Activated CD8-positive, alpha-beta memory T cell treated with anti-CD3 and anti-CD28 coated beads, Interleukin-2, amount 10 ng/mL, durations not matched to agents 7 days and 5 days (primary cell): ENCODE measurements at regions not wholly inside any gene's neighbourhood (a gene's known extent, or its start where the extent isn't known, plus 50 kb on each side); places are given as distances from the start of the nearest gene placed in this dataset.

Experiments used
- ATAC-seq: fragments of 150-1000 bp; cut with Tn5 transposase; one replicate; pipeline ENCODE4 v1.10.0; 2021; ENCODE audit warnings: moderate library complexity
- CTCF ChIA-PET: fragments of 350-600 bp; sonication (Branson Sonifier 250); formaldehyde crosslinking; loops from one replicate; lab custom pipeline; 2021; ENCODE audit warnings: antibody characterized with exemption; lab: Charles Lee
- DNase-seq: peaks from one replicate; pipeline ENCODE4 v3.0.0-alpha.2; 2020
- H3K27ac Mint-ChIP-seq: one replicate; pipeline ENCODE4 v1.8.0; 2021; ENCODE audit warnings: mild to moderate bottlenecking, mixed read lengths
- H3K27me3 Mint-ChIP-seq: one replicate; pipeline ENCODE4 v1.8.0; 2021; ENCODE audit warnings: mixed read lengths
- H3K36me3 Mint-ChIP-seq: one replicate; pipeline ENCODE4 v1.8.0; 2021; ENCODE audit warnings: mild to moderate bottlenecking, mixed read lengths
- H3K4me1 Mint-ChIP-seq: one replicate; pipeline ENCODE4 v1.8.0; 2021; ENCODE audit warnings: mixed read lengths
- H3K4me3 Mint-ChIP-seq: one replicate; pipeline ENCODE4 v1.8.0; 2021; ENCODE audit warnings: mild to moderate bottlenecking, moderate library complexity, mixed read lengths
- H3K9me3 Mint-ChIP-seq: one replicate; pipeline ENCODE4 v1.8.0; 2022; ENCODE audit warnings: low read depth, mixed read lengths

DNA sequence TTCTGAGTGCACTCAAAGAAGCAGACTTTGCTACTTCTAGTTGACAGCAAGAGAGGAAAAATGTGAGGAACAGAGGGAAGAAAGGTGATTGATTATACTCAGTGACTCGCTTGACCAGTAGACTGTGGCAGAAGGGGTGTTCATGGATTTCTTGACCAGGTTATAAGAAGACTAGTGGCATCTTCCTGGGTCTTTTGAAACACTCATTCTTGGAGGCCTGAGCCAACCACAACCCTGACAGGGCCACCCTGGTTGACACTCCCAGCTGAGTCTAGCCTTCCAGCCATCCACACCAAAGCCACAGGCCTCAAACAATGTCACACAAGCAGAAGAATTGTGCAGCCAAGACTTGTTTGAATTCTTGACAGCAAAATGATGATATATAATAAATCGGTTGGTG, 366.3 kb downstream of the SS18 start:
- H3K27me3 Mint-ChIP-seq: no peaks in the 10 kb centered on the region
- peaks cover 3% of the 10 kb centered on the region for H3K9me3 Mint-ChIP-seq
- DNase-seq (no peak), ATAC-seq (no peak)
- CTCF ChIA-PET: no interaction called here
- H3K36me3 Mint-ChIP-seq: no peaks in the 10 kb centered on the region
- no peaks in the 10 kb centered on the region for H3K4me1 Mint-ChIP-seq
- H3K27ac Mint-ChIP-seq: no peak overlapping the region
- no peak overlapping the region for H3K4me3 Mint-ChIP-seq

GRCh38 chr18:25713103-25713502, 361.1 kb upstream of the ZNF521 start:
- H3K4me3 Mint-ChIP-seq: no peak overlapping the region
- no peaks in the 10 kb centered on the region for H3K27me3 Mint-ChIP-seq
- H3K9me3 Mint-ChIP-seq: peaks cover 9% of the 10 kb centered on the region
- H3K4me1 Mint-ChIP-seq: no peaks in the 10 kb centered on the region
- CTCF ChIA-PET: no interaction called here
- no peak for DNase-seq
- ATAC-seq: no peak
- no peak overlapping the region for H3K27ac Mint-ChIP-seq
- no peaks in the 10 kb centered on the region for H3K36me3 Mint-ChIP-seq

DNA sequence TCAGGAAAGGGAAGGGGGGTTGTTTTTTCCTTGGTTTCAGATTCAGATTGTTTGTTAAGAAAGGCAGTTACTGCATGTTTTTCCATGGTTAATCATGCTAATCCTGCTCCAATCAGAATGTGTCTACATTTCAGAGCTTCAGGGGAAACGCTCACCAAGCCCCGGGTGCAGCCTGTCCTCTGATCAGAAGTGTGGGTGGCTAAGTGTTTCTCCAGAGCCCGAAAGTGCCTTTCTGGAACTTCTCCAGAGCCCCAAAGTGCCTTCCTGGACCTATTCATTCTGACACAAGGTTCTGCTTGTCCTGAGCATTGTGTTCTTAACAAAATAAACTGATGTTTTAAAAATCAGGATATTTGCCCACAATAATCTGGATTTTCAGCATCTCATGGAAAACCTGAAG, 359.0 kb upstream of the ZNF521 start:
- no peak for ATAC-seq
- CTCF ChIA-PET: no interaction called here
- no peak overlapping the region for H3K4me3 Mint-ChIP-seq
- no peaks in the 10 kb centered on the region for H3K4me1 Mint-ChIP-seq
- no peak overlapping the region for H3K27ac Mint-ChIP-seq
- no peaks in the 10 kb centered on the region for H3K27me3 Mint-ChIP-seq
- no peak for DNase-seq
- H3K9me3 Mint-ChIP-seq: peaks cover 7% of the 10 kb centered on the region
- H3K36me3 Mint-ChIP-seq: no peaks in the 10 kb centered on the region

DNA sequence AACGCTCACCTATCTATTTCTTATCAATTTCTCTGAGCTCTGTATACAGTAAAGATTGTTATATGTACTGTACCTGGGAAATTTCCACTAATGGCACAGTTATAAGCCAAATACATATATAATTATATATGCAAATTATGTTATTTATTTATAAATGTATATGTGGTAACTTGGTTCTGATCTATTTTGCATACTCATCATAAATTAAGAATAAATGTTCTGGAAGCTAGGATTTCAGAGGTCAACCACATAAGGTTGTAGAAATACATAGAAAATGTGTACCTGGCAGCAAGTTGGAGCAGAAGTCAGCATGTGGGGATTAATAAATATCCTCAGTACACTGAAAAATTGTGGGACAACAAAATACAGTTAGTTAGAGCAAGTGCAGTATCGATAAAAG, 353.7 kb upstream of the ZNF521 start:
- Mint-ChIP-seq H3K4me1 (no peaks in the 10 kb centered on the region), H3K27ac (no peak overlapping the region), H3K4me3 (no peak overlapping the region), H3K36me3 (no peaks in the 10 kb centered on the region), H3K27me3 (no peaks in the 10 kb centered on the region), H3K9me3 (no peaks in the 10 kb centered on the region)
- no peak for DNase-seq
- CTCF ChIA-PET: no interaction called here
- ATAC-seq: no peak

GRCh38 chr18:25704494-25704893, 352.5 kb upstream of the ZNF521 start:
- no peaks in the 10 kb centered on the region for H3K36me3 Mint-ChIP-seq
- H3K27ac Mint-ChIP-seq: no peak overlapping the region
- no peaks in the 10 kb centered on the region for H3K9me3 Mint-ChIP-seq
- no peak overlapping the region for H3K4me3 Mint-ChIP-seq
- CTCF ChIA-PET: no interaction called here
- ATAC-seq (no peak), DNase-seq (no peak)
- no peaks in the 10 kb centered on the region for H3K27me3 Mint-ChIP-seq
- no peaks in the 10 kb centered on the region for H3K4me1 Mint-ChIP-seq

DNA sequence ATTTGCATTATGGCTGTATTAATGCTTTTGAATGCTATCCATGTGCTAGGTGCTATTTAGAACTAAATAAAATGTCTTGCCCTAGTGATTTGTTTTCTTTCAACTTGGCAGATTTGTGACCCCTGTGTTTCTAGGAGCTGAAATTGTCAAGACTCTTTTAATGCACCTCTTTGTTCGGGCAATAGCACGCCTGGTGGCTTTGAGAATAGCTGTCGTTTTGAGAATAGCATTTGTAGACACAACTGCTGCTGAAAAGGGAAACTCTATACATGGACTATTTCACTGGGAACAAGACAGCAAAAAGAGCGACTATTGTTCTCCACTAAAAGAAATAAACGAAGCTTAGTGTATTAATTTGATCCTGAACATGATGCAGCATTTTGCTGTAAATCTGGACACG, 352.1 kb upstream of the ZNF521 start:
- no peak overlapping the region for H3K27ac Mint-ChIP-seq
- CTCF ChIA-PET: interaction anchor here (1.3 kb wide), 1 partner anchor 13 kb away, joined by 3 read pairs; no protein-coding TSS in a partner anchor
- H3K36me3 Mint-ChIP-seq: no peaks in the 10 kb centered on the region
- no peaks in the 10 kb centered on the region for H3K4me1 Mint-ChIP-seq
- ATAC-seq (no peak), DNase-seq (no peak)
- no peaks in the 10 kb centered on the region for H3K27me3 Mint-ChIP-seq
- no peaks in the 10 kb centered on the region for H3K9me3 Mint-ChIP-seq
- H3K4me3 Mint-ChIP-seq: no peak overlapping the region

GRCh38 chr18:25701821-25702220, 349.9 kb upstream of the ZNF521 start:
- no peaks in the 10 kb centered on the region for H3K9me3 Mint-ChIP-seq
- DNase-seq (no peak), ATAC-seq (no peak)
- H3K4me3 Mint-ChIP-seq: no peak overlapping the region
- no peaks in the 10 kb centered on the region for H3K27me3 Mint-ChIP-seq
- H3K27ac Mint-ChIP-seq: no peak overlapping the region
- no peaks in the 10 kb centered on the region for H3K36me3 Mint-ChIP-seq
- CTCF ChIA-PET: no interaction called here
- no peaks in the 10 kb centered on the region for H3K4me1 Mint-ChIP-seq

DNA sequence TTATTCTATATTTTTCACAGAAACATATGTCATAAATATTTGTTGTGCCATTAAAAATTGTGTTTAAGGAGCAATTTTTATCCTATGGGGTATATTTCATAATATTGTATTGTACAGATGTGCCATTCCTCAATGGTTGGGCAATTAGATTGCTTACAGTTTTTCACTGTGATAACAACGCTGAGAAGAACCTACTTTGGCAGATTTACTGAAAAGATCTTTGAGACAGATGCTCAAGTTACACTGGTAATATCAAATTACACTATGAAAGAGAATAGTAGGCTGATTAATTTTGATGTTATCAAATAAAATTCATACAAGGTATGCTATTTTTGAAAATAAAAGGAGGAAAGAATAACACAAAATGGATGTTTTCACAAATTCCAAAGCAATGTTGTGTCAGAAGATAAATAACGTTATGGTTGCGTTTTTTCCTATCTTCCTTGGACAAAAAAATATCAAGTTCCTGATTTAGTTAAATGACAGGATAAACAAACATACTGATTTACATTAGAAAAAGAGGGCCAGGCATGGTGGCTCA, 335.1 kb upstream of the ZNF521 start:
- DNase-seq: no peak
- H3K27me3 Mint-ChIP-seq: no peaks in the 10 kb centered on the region
- no peaks in the 10 kb centered on the region for H3K36me3 Mint-ChIP-seq
- no peak for ATAC-seq
- no peak overlapping the region for H3K27ac Mint-ChIP-seq
- no peaks in the 10 kb centered on the region for H3K9me3 Mint-ChIP-seq
- CTCF ChIA-PET: no interaction called here
- no peaks in the 10 kb centered on the region for H3K4me1 Mint-ChIP-seq
- H3K4me3 Mint-ChIP-seq: no peak overlapping the region

DNA sequence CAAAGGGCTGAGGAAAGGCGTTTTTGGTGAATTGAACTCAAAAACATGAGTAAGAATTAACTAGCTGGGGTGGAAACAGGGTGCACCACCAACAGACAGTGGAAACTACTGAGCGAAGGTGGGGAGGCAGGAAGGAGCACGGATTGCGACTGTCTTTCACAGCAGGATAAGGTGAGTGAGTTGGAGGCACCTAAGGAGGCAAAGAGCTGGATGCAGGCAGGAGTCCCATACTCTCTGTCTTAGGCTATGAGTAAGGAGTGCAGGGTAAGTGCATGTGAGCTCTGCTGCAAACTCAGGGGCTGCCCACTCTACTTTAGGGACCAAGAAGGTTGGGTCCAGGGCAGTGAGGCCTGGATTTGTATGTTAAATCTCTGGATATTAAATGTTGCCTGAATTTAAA, 333.1 kb upstream of the ZNF521 start:
- Mint-ChIP-seq H3K9me3 (no peaks in the 10 kb centered on the region), H3K4me1 (no peaks in the 10 kb centered on the region), H3K27me3 (no peaks in the 10 kb centered on the region), H3K4me3 (no peak overlapping the region), H3K36me3 (no peaks in the 10 kb centered on the region), H3K27ac (no peak overlapping the region)
- DNase-seq (no peak), ATAC-seq (no peak)
- CTCF ChIA-PET: no interaction called here

DNA sequence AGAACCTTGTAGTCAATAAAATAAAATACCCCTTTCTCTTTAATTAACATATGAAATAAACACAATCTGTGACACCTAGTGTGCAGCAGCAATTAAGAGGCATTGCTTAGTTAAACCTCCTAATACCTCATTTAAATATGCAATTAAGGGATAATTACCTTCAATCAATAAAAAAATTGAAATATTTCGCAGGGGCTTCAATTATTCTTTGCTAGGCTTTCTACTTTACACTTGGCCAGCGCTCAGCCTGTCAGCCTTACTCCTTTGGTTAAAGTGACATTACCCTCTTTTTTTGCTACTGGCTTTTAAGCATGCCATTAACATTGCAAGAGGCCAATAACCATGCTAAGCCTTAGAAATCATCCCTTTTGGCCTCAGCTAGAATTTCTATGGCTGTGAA, 327.5 kb upstream of the ZNF521 start:
- H3K9me3 Mint-ChIP-seq: no peaks in the 10 kb centered on the region
- H3K36me3 Mint-ChIP-seq: no peaks in the 10 kb centered on the region
- H3K27ac Mint-ChIP-seq: no peak overlapping the region
- H3K27me3 Mint-ChIP-seq: no peaks in the 10 kb centered on the region
- no peak overlapping the region for H3K4me3 Mint-ChIP-seq
- H3K4me1 Mint-ChIP-seq: no peaks in the 10 kb centered on the region
- CTCF ChIA-PET: no interaction called here
- no peak for DNase-seq
- ATAC-seq: no peak

- no peak overlapping the region for H3K4me3 Mint-ChIP-seq
- H3K9me3 Mint-ChIP-seq: no peaks in the 10 kb centered on the region
- ATAC-seq (no peak), DNase-seq (no peak)
- no peaks in the 10 kb centered on the region for H3K4me1 Mint-ChIP-seq
- CTCF ChIA-PET: no interaction called here
- no peaks in the 10 kb centered on the region for H3K36me3 Mint-ChIP-seq
- H3K27ac Mint-ChIP-seq: no peak overlapping the region
- no peaks in the 10 kb centered on the region for H3K27me3 Mint-ChIP-seq
Measured at GRCh38 chr18:25678221-25678620, 326.3 kb upstream of the ZNF521 start.

GRCh38 chr18:25675123-25675850, 323.3 kb upstream of the ZNF521 start:
- H3K9me3 Mint-ChIP-seq: no peaks in the 10 kb centered on the region
- CTCF ChIA-PET: no interaction called here
- no peak overlapping the region for H3K27ac Mint-ChIP-seq
- no peak overlapping the region for H3K4me3 Mint-ChIP-seq
- no peaks in the 10 kb centered on the region for H3K27me3 Mint-ChIP-seq
- no peak for DNase-seq
- no peaks in the 10 kb centered on the region for H3K36me3 Mint-ChIP-seq
- no peak for ATAC-seq
- no peaks in the 10 kb centered on the region for H3K4me1 Mint-ChIP-seq

DNA sequence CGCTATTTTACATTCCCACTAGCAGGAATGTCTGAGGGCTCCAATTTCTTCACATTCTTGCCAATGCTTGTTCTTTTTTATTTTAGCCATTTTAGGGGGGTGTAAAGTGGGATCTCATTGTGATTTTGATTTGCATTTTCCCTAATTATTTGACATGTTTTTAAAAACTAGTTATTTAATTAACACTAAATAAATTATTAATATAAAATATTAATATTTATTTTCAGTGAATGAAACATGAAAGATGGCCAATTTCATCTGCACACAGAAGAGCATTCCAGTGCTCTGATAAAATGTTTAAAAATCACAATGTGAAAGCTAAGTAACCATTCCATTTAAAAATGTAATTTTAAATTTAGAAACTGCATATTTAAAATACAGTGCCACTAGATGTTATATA, 322.2 kb upstream of the ZNF521 start:
- Mint-ChIP-seq H3K4me3 (no peak overlapping the region), H3K36me3 (no peaks in the 10 kb centered on the region), H3K27ac (no peak overlapping the region), H3K27me3 (no peaks in the 10 kb centered on the region), H3K4me1 (no peaks in the 10 kb centered on the region), H3K9me3 (no peaks in the 10 kb centered on the region)
- no peak for ATAC-seq
- DNase-seq: no peak
- CTCF ChIA-PET: no interaction called here

DNA sequence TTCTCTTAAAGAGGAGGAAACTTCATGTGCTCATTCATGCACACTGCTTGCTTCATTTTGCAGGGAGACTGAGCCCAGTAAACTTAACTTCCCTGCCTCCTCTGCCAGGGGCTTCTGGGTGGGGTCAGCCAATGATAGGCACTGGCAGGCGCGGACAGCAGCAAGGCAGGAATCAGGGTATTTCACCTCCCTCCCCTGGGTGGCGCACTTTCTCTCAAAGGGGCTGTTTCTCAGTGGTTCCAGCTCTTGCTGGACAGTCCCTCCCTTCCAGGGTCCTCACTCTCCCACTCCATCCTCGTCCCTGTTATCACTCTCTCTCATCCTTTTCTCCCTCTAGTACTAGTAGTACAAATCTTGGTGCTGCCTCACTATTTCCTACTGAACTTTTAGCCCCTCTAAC, 320.5 kb upstream of the ZNF521 start:
- Mint-ChIP-seq H3K4me3 (no peak overlapping the region), H3K36me3 (no peaks in the 10 kb centered on the region), H3K27ac (no peak overlapping the region), H3K27me3 (no peaks in the 10 kb centered on the region), H3K4me1 (no peaks in the 10 kb centered on the region), H3K9me3 (peaks cover 4% of the 10 kb centered on the region)
- DNase-seq (no peak), ATAC-seq (no peak)
- CTCF ChIA-PET: no interaction called here
